ENCODE measurements at regions not wholly inside any gene's neighbourhood (a gene's known extent, or its start where the extent isn't known, plus 50 kb on each side); places are given as distances from the start of the nearest gene placed in this dataset.

GRCh38 chr11:134503596-134503995 is 91.6 kb upstream of the B3GAT1 start:
- TF ChIP-seq CTCF (conservative IDR thresholded peaks at IDR 0.05; ENCODE audit: low read length), result no peak
- no peak for TF ChIP-seq EZH2phosphoT487 (IDR thresholded peaks at IDR 0.05; ENCODE audit: borderline replicate concordance)

All from Loucy (cell line).